Astrocyte (in vitro differentiated cells and primary cell): ENCODE measurements at regions not wholly inside any gene's neighbourhood (a gene's known extent, or its start where the extent isn't known, plus 50 kb on each side); places are given as distances from the start of the nearest gene placed in this dataset.

ENCODE experiments used
- DNase-seq: peaks from one replicate; pipeline ENCODE4 v3.0.0-alpha.2; 2010; ENCODE audit warnings: low read depth
- FAIRE-seq: peaks from 2 replicates; lab custom pipeline; 2011; peaks lifted over from hg19 to GRCh38; lab: Jason Lieb, UNC
- H2AFZ ChIP-seq: 2 replicates; pipeline ENCODE4 v1.6.0; 2012; ENCODE audit warnings: low read depth, low read length, inconsistent platforms
- H3K27ac ChIP-seq: 2 replicates; pipeline ENCODE4 v1.5.1; 2011; ENCODE audit warnings: low read depth, low read length, inconsistent platforms
- H3K27me3 ChIP-seq: 2 replicates; pipeline ENCODE4 v1.6.0; 2011; ENCODE audit warnings: low read length, inconsistent platforms; ENCODE audit not compliant: insufficient read depth
- H3K36me3 ChIP-seq: 2 replicates; pipeline ENCODE4 v1.5.1; 2011; ENCODE audit warnings: low read length, inconsistent platforms; ENCODE audit not compliant: insufficient read depth
- H3K4me1 ChIP-seq: 2 replicates; pipeline ENCODE4 v1.5.1; 2011; ENCODE audit warnings: low read length, inconsistent platforms; ENCODE audit not compliant: insufficient read depth
- H3K4me2 ChIP-seq: 2 replicates; pipeline ENCODE4 v1.6.0; 2012; ENCODE audit warnings: low read length, inconsistent platforms
- H3K4me3 ChIP-seq: 2 replicates; pipeline ENCODE4 v1.5.1; 2011; ENCODE audit warnings: low read depth, mild to moderate bottlenecking, low read length, inconsistent platforms; ENCODE audit not compliant: insufficient read depth
- H3K79me2 ChIP-seq: 2 replicates; pipeline ENCODE4 v1.6.0; 2012; ENCODE audit warnings: mild to moderate bottlenecking, low read length, inconsistent platforms; ENCODE audit not compliant: insufficient read depth
- H3K9ac ChIP-seq: 2 replicates; pipeline ENCODE4 v1.6.0; 2012; ENCODE audit warnings: mild to moderate bottlenecking, low read length, inconsistent platforms
- H3K9me3 ChIP-seq: 2 replicates; pipeline ENCODE4 v1.5.1; 2012; ENCODE audit warnings: low read depth, mild to moderate bottlenecking, low read length, inconsistent platforms; ENCODE audit not compliant: insufficient read depth
- H4K20me1 ChIP-seq: 2 replicates; pipeline ENCODE4 v1.6.0; 2012; ENCODE audit warnings: low read length, inconsistent platforms; ENCODE audit not compliant: insufficient read depth
- H3K27ac Mint-ChIP-seq: one replicate; pipeline ENCODE4 v1.8.0; 2021; ENCODE audit warnings: mild to moderate bottlenecking, mixed read lengths; ENCODE audit not compliant: unreplicated experiment
- H3K27me3 Mint-ChIP-seq: one replicate; pipeline ENCODE4 v1.8.0; 2021; ENCODE audit warnings: low read depth, mixed read lengths; ENCODE audit not compliant: unreplicated experiment
- H3K36me3 Mint-ChIP-seq: one replicate; pipeline ENCODE4 v1.8.0; 2021; ENCODE audit warnings: low read depth, mixed read lengths; ENCODE audit not compliant: unreplicated experiment
- H3K4me1 Mint-ChIP-seq: one replicate; pipeline ENCODE4 v1.8.0; 2021; ENCODE audit warnings: low read depth, mixed read lengths; ENCODE audit not compliant: unreplicated experiment
- H3K4me3 Mint-ChIP-seq: one replicate; pipeline ENCODE4 v1.8.0; 2021; ENCODE audit warnings: mild to moderate bottlenecking, moderate library complexity, mixed read lengths; ENCODE audit not compliant: unreplicated experiment
- H3K9me3 Mint-ChIP-seq: one replicate; pipeline ENCODE4 v1.8.0; 2021; ENCODE audit warnings: mild to moderate bottlenecking, mixed read lengths; ENCODE audit not compliant: unreplicated experiment
- CTCF ChIP-seq: IDR thresholded peaks from 2 replicates; pipeline ENCODE4 v1.5.1; 2011; ENCODE audit warnings: low read depth, mild to moderate bottlenecking, inconsistent platforms, low read length, moderate library complexity; ENCODE audit not compliant: insufficient read depth
- EZH2 ChIP-seq: IDR thresholded peaks from 2 replicates; pipeline ENCODE4 v1.6.1; 2012; ENCODE audit warnings: mild to moderate bottlenecking, low read length, inconsistent platforms; ENCODE audit not compliant: insufficient read depth

- no peaks in the 10 kb centered on the region for H3K36me3 Mint-ChIP-seq
- H3K4me3 ChIP-seq: no peak overlapping the region
- H3K9ac ChIP-seq: no peak overlapping the region
- no peaks in the 10 kb centered on the region for H3K9me3 ChIP-seq
- no peak overlapping the region for H3K27ac ChIP-seq
- peak overlapping the region; percentile 9 for H3K4me2 ChIP-seq
- H2AFZ ChIP-seq: no peak overlapping the region
- no peaks in the 10 kb centered on the region for H3K27me3 Mint-ChIP-seq
- H3K27me3 ChIP-seq: no peaks in the 10 kb centered on the region
- H4K20me1 ChIP-seq: no peaks in the 10 kb centered on the region
- H3K4me1 ChIP-seq: peaks cover 6% of the 10 kb centered on the region
- peak; percentile 64 for DNase-seq
- no peaks in the 10 kb centered on the region for H3K36me3 ChIP-seq
- H3K4me1 Mint-ChIP-seq: peaks cover 14% of the 10 kb centered on the region
- TF ChIP-seq CTCF (no peak), EZH2 (no peak)
- H3K4me3 Mint-ChIP-seq: no peak overlapping the region
- no peaks in the 10 kb centered on the region for H3K79me2 ChIP-seq
- FAIRE-seq: peak; percentile 98
- no peaks in the 10 kb centered on the region for H3K9me3 Mint-ChIP-seq
- no peak overlapping the region for H3K27ac Mint-ChIP-seq
These were observed 63.4 kb upstream of the CSRP2 start for GRCh38 chr12:76942267-76942666.

- no peak for DNase-seq
- no peak overlapping the region for H3K4me2 ChIP-seq
- no peaks in the 10 kb centered on the region for H3K36me3 Mint-ChIP-seq
- TF ChIP-seq CTCF: no peak
- no peak for TF ChIP-seq EZH2
- H4K20me1 ChIP-seq: no peaks in the 10 kb centered on the region
- no peak overlapping the region for H3K27ac Mint-ChIP-seq
- no peak overlapping the region for H2AFZ ChIP-seq
- H3K27me3 ChIP-seq: no peaks in the 10 kb centered on the region
- H3K9me3 ChIP-seq: no peaks in the 10 kb centered on the region
- H3K9me3 Mint-ChIP-seq: peaks cover 2% of the 10 kb centered on the region
- no peak overlapping the region for H3K9ac ChIP-seq
- no peaks in the 10 kb centered on the region for H3K36me3 ChIP-seq
- peaks cover 11% of the 10 kb centered on the region for H3K4me1 Mint-ChIP-seq
- H3K4me1 ChIP-seq: peaks cover 6% of the 10 kb centered on the region
- H3K4me3 Mint-ChIP-seq: no peak overlapping the region
- no peaks in the 10 kb centered on the region for H3K27me3 Mint-ChIP-seq
- no peak overlapping the region for H3K4me3 ChIP-seq
- no peak for FAIRE-seq
- H3K27ac ChIP-seq: no peak overlapping the region
- H3K79me2 ChIP-seq: no peaks in the 10 kb centered on the region
These were observed 62.0 kb upstream of the CSRP2 start for GRCh38 chr12:76940671-76941445.

- H3K4me1 Mint-ChIP-seq: peaks cover 11% of the 10 kb centered on the region
- no peak for TF ChIP-seq CTCF
- TF ChIP-seq EZH2: no peak
- H3K9me3 ChIP-seq: no peaks in the 10 kb centered on the region
- H3K27me3 ChIP-seq: no peaks in the 10 kb centered on the region
- no peak overlapping the region for H3K4me3 Mint-ChIP-seq
- H3K4me1 ChIP-seq: peaks cover 6% of the 10 kb centered on the region
- H3K27ac ChIP-seq: no peak overlapping the region
- H3K27me3 Mint-ChIP-seq: no peaks in the 10 kb centered on the region
- no peaks in the 10 kb centered on the region for H4K20me1 ChIP-seq
- no peaks in the 10 kb centered on the region for H3K36me3 ChIP-seq
- no peak overlapping the region for H3K4me3 ChIP-seq
- H3K27ac Mint-ChIP-seq: no peak overlapping the region
- no peaks in the 10 kb centered on the region for H3K36me3 Mint-ChIP-seq
- H3K79me2 ChIP-seq: no peaks in the 10 kb centered on the region
- H2AFZ ChIP-seq: no peak overlapping the region
- no peak for DNase-seq
- no peak overlapping the region for H3K4me2 ChIP-seq
- no peak for FAIRE-seq
- H3K9ac ChIP-seq: no peak overlapping the region
- peaks cover 2% of the 10 kb centered on the region for H3K9me3 Mint-ChIP-seq
These were observed 60.9 kb upstream of the CSRP2 start for GRCh38 chr12:76939701-76940100.
